HEK293 (cell line): ENCODE measurements at regions not wholly inside any gene's neighbourhood (a gene's known extent, or its start where the extent isn't known, plus 50 kb on each side); places are given as distances from the start of the nearest gene placed in this dataset.

Experiments
- CTCF ChIA-PET: fragments of 350-600 bp; formaldehyde crosslinking; extraction: SDS; loops from one replicate; lab custom pipeline; 2021; ENCODE audit warnings: antibody characterized with exemption; lab: Yijun Ruan, JAX
- POLR2A ChIA-PET: fragments of 300-600 bp; formaldehyde crosslinking; extraction: SDS; loops from one replicate; lab custom pipeline; 2020; ENCODE audit warnings: antibody characterized with exemption, inconsistent platforms; lab: Yijun Ruan, JAX
- H3K27ac ChIP-seq: fragments of 200-500 bp; sonication (Bioruptor generic); 2 replicates; pipeline ENCODE4 v1.5.1; 2014; ENCODE audit warnings: low read depth, low read length, control low read depth, inconsistent platforms; ENCODE audit errors: extremely low read depth
- H3K36me3 ChIP-seq, 2 experiments: fragments of 200-500 bp in 1 of 2; sonication (Bioruptor generic) in 1 of 2; 1 replicate in 1 of 2; 2 replicates in 1 of 2; pipeline ENCODE4 v1.5.1; 2014 to 2017; ENCODE audit warnings: inconsistent platforms in 2 of 2, low read length in 2 of 2; ENCODE audit not compliant: control insufficient read depth in 2 of 2, insufficient read depth in 1 of 2
- H3K4me1 ChIP-seq: fragments of 200-500 bp; sonication (Bioruptor generic); 2 replicates; pipeline ENCODE4 v1.5.1; 2014; ENCODE audit warnings: mild to moderate bottlenecking, low read length, inconsistent platforms; ENCODE audit not compliant: control insufficient read depth, insufficient read depth
- H3K4me3 ChIP-seq: 2 replicates; pipeline ENCODE4 v1.5.1; 2011; ENCODE audit warnings: low read depth, mild to moderate bottlenecking, control low read depth, low read length, moderate library complexity
- H3K9me3 ChIP-seq: fragments of 200-500 bp; sonication (Bioruptor generic); 2 replicates; pipeline ENCODE4 v1.5.1; 2014; ENCODE audit warnings: low read depth, low read length, inconsistent platforms; ENCODE audit not compliant: control insufficient read depth, insufficient read depth
- EGR2 ChIP-seq: fragments of 450-650 bp; formaldehyde crosslinking; IDR thresholded peaks from 2 replicates; pipeline ENCODE4 v1.5.1; 2016; ENCODE audit warnings: low read depth, missing biosample characterization, missing genetic modification characterization
- MZF1 ChIP-seq: fragments of 450-650 bp; formaldehyde crosslinking; IDR thresholded peaks from 2 replicates; pipeline ENCODE4 v1.5.1; 2017; ENCODE audit warnings: missing biosample characterization, missing genetic modification characterization, borderline replicate concordance
- RBAK ChIP-seq: fragments of 450-650 bp; formaldehyde crosslinking; IDR thresholded peaks from 2 replicates; pipeline ENCODE4 v1.5.1; 2016; ENCODE audit warnings: missing biosample characterization, missing genetic modification characterization
- TRIM28 ChIP-seq: IDR thresholded peaks from 2 replicates; pipeline ENCODE4 v1.6.1; 2011; ENCODE audit warnings: low read length, control low read depth, borderline replicate concordance
- WT1 ChIP-seq: fragments of 450-650 bp; formaldehyde crosslinking; IDR thresholded peaks from 2 replicates; pipeline ENCODE4 v1.5.1; 2016; ENCODE audit warnings: missing biosample characterization, missing genetic modification characterization
- YY1 ChIP-seq: fragments of 450-650 bp; formaldehyde crosslinking; IDR thresholded peaks from 2 replicates; pipeline ENCODE4 v1.5.1; 2018; ENCODE audit warnings: missing biosample characterization, missing genetic modification characterization
- ZBTB48 ChIP-seq: fragments of 450-650 bp; formaldehyde crosslinking; IDR thresholded peaks from 2 replicates; pipeline ENCODE4 v1.5.1; 2016; ENCODE audit warnings: missing biosample characterization, missing genetic modification characterization
- ZEB2 ChIP-seq: fragments of 450-650 bp; formaldehyde crosslinking; IDR thresholded peaks from 2 replicates; pipeline ENCODE4 v1.5.1; 2016; ENCODE audit warnings: missing biosample characterization, missing genetic modification characterization
- ZFHX2 ChIP-seq: fragments of 450-650 bp; formaldehyde crosslinking; conservative IDR thresholded peaks from 2 replicates; pipeline ENCODE4 v1.5.1; 2016; ENCODE audit warnings: missing biosample characterization, missing genetic modification characterization
- ZNF140 ChIP-seq: fragments of 450-650 bp; formaldehyde crosslinking; IDR thresholded peaks from 2 replicates; pipeline ENCODE4 v1.5.1; 2016; ENCODE audit warnings: missing biosample characterization, missing genetic modification characterization
- ZNF248 ChIP-seq: fragments of 450-650 bp; formaldehyde crosslinking; IDR thresholded peaks from 2 replicates; pipeline ENCODE4 v1.5.1; 2017; ENCODE audit warnings: missing biosample characterization, missing genetic modification characterization
- ZNF529 ChIP-seq: fragments of 450-650 bp; formaldehyde crosslinking; IDR thresholded peaks from 2 replicates; pipeline ENCODE4 v1.5.1; 2017; ENCODE audit warnings: missing genetic modification characterization, missing biosample characterization; ENCODE audit not compliant: insufficient replicate concordance
- ZNF558 ChIP-seq: fragments of 450-650 bp; formaldehyde crosslinking; IDR thresholded peaks from 2 replicates; pipeline ENCODE4 v1.5.1; 2016; ENCODE audit warnings: missing biosample characterization, missing genetic modification characterization
- ZNF654 ChIP-seq: fragments of 450-650 bp; formaldehyde crosslinking; IDR thresholded peaks from 2 replicates; pipeline ENCODE4 v1.5.1; 2016; ENCODE audit warnings: low read depth, missing biosample characterization, missing genetic modification characterization
- TF ChIP-seq, protein P1 (sequence below): fragments of 450-650 bp; formaldehyde crosslinking; IDR thresholded peaks from 2 replicates; pipeline ENCODE4 v1.5.1; 2016; ENCODE audit warnings: missing biosample characterization, missing genetic modification characterization
- TF ChIP-seq, protein P2 (sequence below): fragments of 450-650 bp; formaldehyde crosslinking; IDR thresholded peaks from 2 replicates; pipeline ENCODE4 v1.5.1; 2017; ENCODE audit warnings: missing biosample characterization, missing genetic modification characterization
- TF ChIP-seq, protein P3 (sequence below): fragments of 450-650 bp; formaldehyde crosslinking; IDR thresholded peaks from 2 replicates; pipeline ENCODE4 v1.5.1; 2016; ENCODE audit warnings: missing biosample characterization, missing genetic modification characterization
- TF ChIP-seq, protein P4 (sequence below): fragments of 450-650 bp; formaldehyde crosslinking; IDR thresholded peaks from 2 replicates; pipeline ENCODE4 v1.5.1; 2016; ENCODE audit warnings: missing biosample characterization, missing genetic modification characterization, borderline replicate concordance

GRCh38 chr6:155894758-155895157 lies 439.1 kb upstream of the NOX3 start:
- H3K4me1 ChIP-seq, result no peaks in the 10 kb centered on the region
- H3K36me3 ChIP-seq, result no peaks in the 10 kb centered on the region
- ChIA-PET POLR2A (no interaction called here), CTCF (interaction anchor here (0.8 kb wide), 1 partner anchor 1898 kb away, joined by 3 read pairs; no protein-coding TSS in a partner anchor)
- no peak overlapping the region for H3K27ac ChIP-seq
- H3K9me3 ChIP-seq, result no peaks in the 10 kb centered on the region
- TF ChIP-seq ZNF140 (tag by site-specific recombination), result no peak
- TF ChIP-seq ZNF529, result no peak
- TF ChIP-seq, protein P1, sequence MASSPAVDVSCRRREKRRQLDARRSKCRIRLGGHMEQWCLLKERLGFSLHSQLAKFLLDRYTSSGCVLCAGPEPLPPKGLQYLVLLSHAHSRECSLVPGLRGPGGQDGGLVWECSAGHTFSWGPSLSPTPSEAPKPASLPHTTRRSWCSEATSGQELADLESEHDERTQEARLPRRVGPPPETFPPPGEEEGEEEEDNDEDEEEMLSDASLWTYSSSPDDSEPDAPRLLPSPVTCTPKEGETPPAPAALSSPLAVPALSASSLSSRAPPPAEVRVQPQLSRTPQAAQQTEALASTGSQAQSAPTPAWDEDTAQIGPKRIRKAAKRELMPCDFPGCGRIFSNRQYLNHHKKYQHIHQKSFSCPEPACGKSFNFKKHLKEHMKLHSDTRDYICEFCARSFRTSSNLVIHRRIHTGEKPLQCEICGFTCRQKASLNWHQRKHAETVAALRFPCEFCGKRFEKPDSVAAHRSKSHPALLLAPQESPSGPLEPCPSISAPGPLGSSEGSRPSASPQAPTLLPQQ, result no peak
- TF ChIP-seq EGR2 (tag by site-specific recombination), result no peak
- TF ChIP-seq ZNF248 (tag by site-specific recombination), result no peak
- TF ChIP-seq WT1, result no peak
- H3K4me3 ChIP-seq, result no peak overlapping the region

DNA sequence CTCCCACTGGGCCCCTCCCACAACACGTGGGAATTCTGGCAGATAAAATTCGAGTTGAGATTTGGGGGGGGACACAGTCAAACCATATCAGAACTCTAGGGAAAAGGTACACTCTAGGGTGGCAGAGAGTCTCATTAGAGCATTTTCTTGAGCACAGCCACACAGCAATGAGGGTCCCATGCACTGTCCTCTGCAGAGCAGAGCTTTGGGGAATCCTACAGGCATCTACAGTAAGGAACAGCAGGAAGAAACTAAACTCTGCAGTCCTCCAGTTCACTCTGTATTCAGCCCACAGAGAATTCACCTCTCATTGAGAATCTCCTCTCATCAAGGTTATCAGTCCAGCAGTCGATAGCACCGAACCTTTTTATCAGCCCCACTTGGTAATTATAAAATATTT lies 438.6 kb upstream of the NOX3 start:
- H3K27ac ChIP-seq, result no peak overlapping the region

DNA sequence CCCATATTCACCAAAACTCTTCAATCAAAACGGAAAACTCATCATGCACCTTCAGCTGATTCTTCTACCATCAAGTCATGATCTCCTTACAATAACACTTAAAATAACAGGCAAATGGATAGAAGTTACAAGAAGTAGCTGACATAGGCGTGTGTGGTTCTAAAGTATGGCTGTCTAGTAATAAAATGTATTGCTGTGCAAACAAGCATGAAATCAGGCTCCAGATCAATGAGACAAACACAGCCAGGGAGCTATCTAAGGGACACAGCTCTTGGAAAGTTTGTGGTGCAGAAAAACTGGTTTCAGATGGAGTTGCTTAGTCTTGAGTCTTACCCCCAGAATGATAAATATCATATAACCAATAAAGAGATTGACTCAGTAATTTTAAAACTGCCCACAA lies 434.8 kb upstream of the NOX3 start:
- ChIA-PET CTCF (no interaction called here), POLR2A (no interaction called here)
- TF ChIP-seq, protein P2, sequence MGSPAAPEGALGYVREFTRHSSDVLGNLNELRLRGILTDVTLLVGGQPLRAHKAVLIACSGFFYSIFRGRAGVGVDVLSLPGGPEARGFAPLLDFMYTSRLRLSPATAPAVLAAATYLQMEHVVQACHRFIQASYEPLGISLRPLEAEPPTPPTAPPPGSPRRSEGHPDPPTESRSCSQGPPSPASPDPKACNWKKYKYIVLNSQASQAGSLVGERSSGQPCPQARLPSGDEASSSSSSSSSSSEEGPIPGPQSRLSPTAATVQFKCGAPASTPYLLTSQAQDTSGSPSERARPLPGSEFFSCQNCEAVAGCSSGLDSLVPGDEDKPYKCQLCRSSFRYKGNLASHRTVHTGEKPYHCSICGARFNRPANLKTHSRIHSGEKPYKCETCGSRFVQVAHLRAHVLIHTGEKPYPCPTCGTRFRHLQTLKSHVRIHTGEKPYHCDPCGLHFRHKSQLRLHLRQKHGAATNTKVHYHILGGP, result no peak
- 0 out of 2 replicates have a peak, but pooled peaks have one; percentile 7 for TF ChIP-seq TRIM28
- Histone ChIP-seq H3K27ac (no peak overlapping the region), H3K4me1 (no peaks in the 10 kb centered on the region), H3K4me3 (no peak overlapping the region), H3K9me3 (no peaks in the 10 kb centered on the region), H3K36me3 (no peaks in the 10 kb centered on the region)

More for the DNA sequence above, 438.6 kb upstream of the NOX3 start:
- Histone ChIP-seq H3K4me1 (no peaks in the 10 kb centered on the region), H3K4me3 (no peak overlapping the region), H3K36me3 (no peaks in the 10 kb centered on the region), H3K9me3 (no peaks in the 10 kb centered on the region)
- ChIA-PET POLR2A (no interaction called here), CTCF (interaction anchor here (0.8 kb wide), 1 partner anchor 1897 kb away, joined by 3 read pairs; no protein-coding TSS in a partner anchor)
- TF ChIP-seq ZFHX2 (tag by site-specific recombination), result no peak
- no peak for TF ChIP-seq RBAK (tag by site-specific recombination)
- TF ChIP-seq, protein P3, sequence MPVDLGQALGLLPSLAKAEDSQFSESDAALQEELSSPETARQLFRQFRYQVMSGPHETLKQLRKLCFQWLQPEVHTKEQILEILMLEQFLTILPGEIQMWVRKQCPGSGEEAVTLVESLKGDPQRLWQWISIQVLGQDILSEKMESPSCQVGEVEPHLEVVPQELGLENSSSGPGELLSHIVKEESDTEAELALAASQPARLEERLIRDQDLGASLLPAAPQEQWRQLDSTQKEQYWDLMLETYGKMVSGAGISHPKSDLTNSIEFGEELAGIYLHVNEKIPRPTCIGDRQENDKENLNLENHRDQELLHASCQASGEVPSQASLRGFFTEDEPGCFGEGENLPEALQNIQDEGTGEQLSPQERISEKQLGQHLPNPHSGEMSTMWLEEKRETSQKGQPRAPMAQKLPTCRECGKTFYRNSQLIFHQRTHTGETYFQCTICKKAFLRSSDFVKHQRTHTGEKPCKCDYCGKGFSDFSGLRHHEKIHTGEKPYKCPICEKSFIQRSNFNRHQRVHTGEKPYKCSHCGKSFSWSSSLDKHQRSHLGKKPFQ (tag by site-specific recombination), result no peak
- no peak for TF ChIP-seq YY1 (tag by site-specific recombination)
- no peak for TF ChIP-seq MZF1 (tag by site-specific recombination)
- TF ChIP-seq ZNF558, result no peak
- no peak for TF ChIP-seq ZEB2 (tag by site-specific recombination)
- TF ChIP-seq WT1, result no peak

- H3K4me3 ChIP-seq, result no peak overlapping the region
- no peak overlapping the region for H3K27ac ChIP-seq
- H3K36me3 ChIP-seq, result no peaks in the 10 kb centered on the region
- ChIA-PET CTCF (interaction anchor here (0.6 kb wide), 1 partner anchor 119 kb away, joined by 3 read pairs; no protein-coding TSS in a partner anchor), POLR2A (no interaction called here)
- no peaks in the 10 kb centered on the region for H3K4me1 ChIP-seq
- no peaks in the 10 kb centered on the region for H3K9me3 ChIP-seq
- TF ChIP-seq ZNF654 (tag by site-specific recombination), result no peak
- no peak for TF ChIP-seq ZBTB48 (tag by site-specific recombination)
- TF ChIP-seq, protein P4, sequence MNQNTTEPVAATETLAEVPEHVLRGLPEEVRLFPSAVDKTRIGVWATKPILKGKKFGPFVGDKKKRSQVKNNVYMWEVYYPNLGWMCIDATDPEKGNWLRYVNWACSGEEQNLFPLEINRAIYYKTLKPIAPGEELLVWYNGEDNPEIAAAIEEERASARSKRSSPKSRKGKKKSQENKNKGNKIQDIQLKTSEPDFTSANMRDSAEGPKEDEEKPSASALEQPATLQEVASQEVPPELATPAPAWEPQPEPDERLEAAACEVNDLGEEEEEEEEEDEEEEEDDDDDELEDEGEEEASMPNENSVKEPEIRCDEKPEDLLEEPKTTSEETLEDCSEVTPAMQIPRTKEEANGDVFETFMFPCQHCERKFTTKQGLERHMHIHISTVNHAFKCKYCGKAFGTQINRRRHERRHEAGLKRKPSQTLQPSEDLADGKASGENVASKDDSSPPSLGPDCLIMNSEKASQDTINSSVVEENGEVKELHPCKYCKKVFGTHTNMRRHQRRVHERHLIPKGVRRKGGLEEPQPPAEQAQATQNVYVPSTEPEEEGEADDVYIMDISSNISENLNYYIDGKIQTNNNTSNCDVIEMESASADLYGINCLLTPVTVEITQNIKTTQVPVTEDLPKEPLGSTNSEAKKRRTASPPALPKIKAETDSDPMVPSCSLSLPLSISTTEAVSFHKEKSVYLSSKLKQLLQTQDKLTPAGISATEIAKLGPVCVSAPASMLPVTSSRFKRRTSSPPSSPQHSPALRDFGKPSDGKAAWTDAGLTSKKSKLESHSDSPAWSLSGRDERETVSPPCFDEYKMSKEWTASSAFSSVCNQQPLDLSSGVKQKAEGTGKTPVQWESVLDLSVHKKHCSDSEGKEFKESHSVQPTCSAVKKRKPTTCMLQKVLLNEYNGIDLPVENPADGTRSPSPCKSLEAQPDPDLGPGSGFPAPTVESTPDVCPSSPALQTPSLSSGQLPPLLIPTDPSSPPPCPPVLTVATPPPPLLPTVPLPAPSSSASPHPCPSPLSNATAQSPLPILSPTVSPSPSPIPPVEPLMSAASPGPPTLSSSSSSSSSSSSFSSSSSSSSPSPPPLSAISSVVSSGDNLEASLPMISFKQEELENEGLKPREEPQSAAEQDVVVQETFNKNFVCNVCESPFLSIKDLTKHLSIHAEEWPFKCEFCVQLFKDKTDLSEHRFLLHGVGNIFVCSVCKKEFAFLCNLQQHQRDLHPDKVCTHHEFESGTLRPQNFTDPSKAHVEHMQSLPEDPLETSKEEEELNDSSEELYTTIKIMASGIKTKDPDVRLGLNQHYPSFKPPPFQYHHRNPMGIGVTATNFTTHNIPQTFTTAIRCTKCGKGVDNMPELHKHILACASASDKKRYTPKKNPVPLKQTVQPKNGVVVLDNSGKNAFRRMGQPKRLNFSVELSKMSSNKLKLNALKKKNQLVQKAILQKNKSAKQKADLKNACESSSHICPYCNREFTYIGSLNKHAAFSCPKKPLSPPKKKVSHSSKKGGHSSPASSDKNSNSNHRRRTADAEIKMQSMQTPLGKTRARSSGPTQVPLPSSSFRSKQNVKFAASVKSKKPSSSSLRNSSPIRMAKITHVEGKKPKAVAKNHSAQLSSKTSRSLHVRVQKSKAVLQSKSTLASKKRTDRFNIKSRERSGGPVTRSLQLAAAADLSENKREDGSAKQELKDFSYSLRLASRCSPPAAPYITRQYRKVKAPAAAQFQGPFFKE, result no peak
- no peak for TF ChIP-seq EGR2 (tag by site-specific recombination)
These were observed 433.8 kb upstream of the NOX3 start for GRCh38 chr6:155889410-155889809.
